CD14-positive monocyte (primary cell): ENCODE measurements at regions not wholly inside any gene's neighbourhood (a gene's known extent, or its start where the extent isn't known, plus 50 kb on each side); places are given as distances from the start of the nearest gene placed in this dataset.

Source experiments
- DNase-seq, 3 donors: peaks; one replicate each; pipeline ENCODE4 v3.0.0-alpha.2; 2011 to 2022
- H2AFZ ChIP-seq: 2 replicates; pipeline ENCODE4 v1.6.0; 2012; ENCODE audit warnings: mild to moderate bottlenecking, low read depth, low read length, inconsistent platforms; ENCODE audit not compliant: insufficient read depth, poor library complexity, severe bottlenecking
- H3K27ac ChIP-seq, 2 donors: 1 replicate in 1 of 2; 2 replicates in 1 of 2; pipeline ENCODE4 v1.5.1; 2012 to 2013; ENCODE audit warnings: low read length in 2 of 2, control low read depth in 1 of 2, inconsistent platforms in 1 of 2, low read depth in 1 of 2, mild to moderate bottlenecking in 1 of 2
- H3K27me3 ChIP-seq, 2 donors: one replicate each; pipeline versions ENCODE4 v1.6.0 to v1.6.1; 2011 to 2013; ENCODE audit warnings: low read length in 2 of 2; ENCODE audit not compliant: control insufficient read depth in 2 of 2, insufficient read depth in 2 of 2
- H3K36me3 ChIP-seq, 2 donors: replicated peaks in 1 of 2; 1 replicate in 1 of 2; 2 replicates in 1 of 2; pipeline versions ENCODE4 v1.5.1 to v1.6.1; 2012 to 2013; ENCODE audit warnings: low read length in 2 of 2, control low read depth in 1 of 2, inconsistent platforms in 1 of 2, mild to moderate bottlenecking in 1 of 2; ENCODE audit not compliant: insufficient read depth in 2 of 2, control insufficient read depth in 1 of 2
- H3K4me1 ChIP-seq, 2 donors: 1 replicate in 1 of 2; 2 replicates in 1 of 2; pipeline versions ENCODE4 v1.5.1 to v1.6.1; 2012 to 2013; ENCODE audit warnings: low read length in 2 of 2, control low read depth in 1 of 2, inconsistent platforms in 1 of 2, mild to moderate bottlenecking in 1 of 2, moderate library complexity in 1 of 2; ENCODE audit not compliant: insufficient read depth in 2 of 2, control insufficient read depth in 1 of 2
- H3K4me2 ChIP-seq: replicated peaks from 2 replicates; pipeline ENCODE3; 2012; ENCODE audit warnings: low read length, moderate library complexity, mild to moderate bottlenecking; ENCODE audit not compliant: poor library complexity, severe bottlenecking; ENCODE audit errors: extremely low read depth
- H3K4me3 ChIP-seq, 3 experiments: fragments of 200-600 bp in 1 of 3; sonication (generic) in 1 of 3; replicated peaks in 1 of 3; 1 replicate in 2 of 3; 2 replicates in 1 of 3; pipeline ENCODE4 v1.5.1; 2011 to 2013; ENCODE audit warnings: low read length in 3 of 3, mild to moderate bottlenecking in 3 of 3, control low read depth in 2 of 3, low read depth in 2 of 3, inconsistent platforms in 1 of 3, moderate library complexity in 1 of 3
- H3K79me2 ChIP-seq: 2 replicates; pipeline ENCODE4 v1.6.0; 2012; ENCODE audit warnings: mild to moderate bottlenecking, control low read depth, inconsistent platforms, low read length, moderate library complexity; ENCODE audit not compliant: insufficient read depth
- H3K9ac ChIP-seq: 2 replicates; pipeline ENCODE4 v1.6.0; 2017; ENCODE audit warnings: low read length, mild to moderate bottlenecking; ENCODE audit not compliant: insufficient read depth, poor library complexity, severe bottlenecking
- H3K9me3 ChIP-seq, 2 donors: replicated peaks in 1 of 2; 1 replicate in 1 of 2; 2 replicates in 1 of 2; pipeline versions ENCODE4 v1.5.1 to v1.6.1; 2012 to 2013; ENCODE audit warnings: low read length in 2 of 2, control low read depth in 1 of 2; ENCODE audit not compliant: control insufficient read depth in 1 of 2, insufficient read depth in 1 of 2
- H4K20me1 ChIP-seq: 2 replicates; pipeline ENCODE4 v1.6.0; 2012; ENCODE audit warnings: mild to moderate bottlenecking, low read length, control low read depth, moderate library complexity; ENCODE audit not compliant: insufficient read depth
- H3K27ac Mint-ChIP-seq, 7 donors: one replicate each; pipeline ENCODE4 v1.8.0; 2020; ENCODE audit warnings: mild to moderate bottlenecking in 7 of 7, mixed read lengths in 7 of 7, moderate library complexity in 6 of 7, inconsistent platforms in 2 of 7
- H3K27me3 Mint-ChIP-seq, 3 donors: one replicate each; pipeline ENCODE4 v1.8.0; 2021 to 2022; ENCODE audit warnings: low read depth in 3 of 3, mild to moderate bottlenecking in 3 of 3, mixed read lengths in 3 of 3, moderate library complexity in 3 of 3, inconsistent platforms in 1 of 3
- H3K36me3 Mint-ChIP-seq, 2 donors: one replicate each; pipeline ENCODE4 v1.8.0; 2020; ENCODE audit warnings: mixed read lengths in 2 of 2, inconsistent platforms in 1 of 2, mild to moderate bottlenecking in 1 of 2
- H3K4me1 Mint-ChIP-seq: one replicate; pipeline ENCODE4 v1.8.0; 2020; ENCODE audit warnings: mild to moderate bottlenecking, mixed read lengths
- H3K4me3 Mint-ChIP-seq, 2 donors: one replicate each; pipeline ENCODE4 v1.8.0; 2020; ENCODE audit warnings: mild to moderate bottlenecking in 2 of 2, mixed read lengths in 2 of 2, moderate library complexity in 1 of 2
- H3K9me3 Mint-ChIP-seq, 7 donors: one replicate each; pipeline ENCODE4 v1.8.0; 2020 to 2022; ENCODE audit warnings: mixed read lengths in 7 of 7, mild to moderate bottlenecking in 6 of 7, moderate library complexity in 6 of 7, inconsistent platforms in 2 of 7
- WGBS: methylation state at CpG from one replicate; pipeline ENCODE4 v1.1.5; 2013; ENCODE audit warnings: missing lambda C conversion rate; ENCODE audit not compliant: insufficient coverage; 5-methylcytosine and 5-hydroxymethylcytosine counted together
- intact Hi-C, 2 donors: fragments of 100-400 bp; cut with micrococcal nuclease; formaldehyde crosslinking; loops; one replicate each; pipeline versions ENCODE4 v1.15.0 to v1.15.1; 2023
- TF ChIP-seq, protein P1 (sequence below): fragments of 200-600 bp; IDR thresholded peaks from one replicate; pipeline ENCODE4 v1.8.0; 2022; ENCODE audit warnings: antibody characterized with exemption, mild to moderate bottlenecking

DNA sequence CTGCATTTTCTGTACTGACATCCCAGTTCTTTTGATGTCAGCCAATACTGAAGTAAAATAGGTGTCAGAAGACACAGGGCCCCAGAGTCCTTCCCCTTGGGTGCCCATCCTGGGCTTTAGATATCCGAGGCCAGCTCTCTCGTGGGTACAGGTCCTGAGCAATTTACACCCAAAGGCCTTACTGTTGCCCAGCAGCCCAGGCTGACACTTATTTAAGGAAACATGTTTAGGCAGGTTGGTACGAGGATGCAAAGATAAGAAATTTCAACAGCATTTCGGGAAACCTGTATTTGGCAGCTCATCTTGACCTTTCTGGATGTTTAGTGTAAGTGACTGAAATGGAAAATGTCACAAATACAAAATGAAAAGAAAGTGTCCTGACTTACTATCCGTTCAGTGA lies 130.0 kb upstream of the IL12A start:
- Histone ChIP-seq H3K4me2 (no peak overlapping the region), H3K9ac (no peak overlapping the region), H3K27me3 (no peaks in the 10 kb centered on the region), H2AFZ (no peak overlapping the region), H3K4me1 (peaks cover 14 to 17% of the 10 kb centered on the region in 2 donors), H3K79me2 (peaks cover 4% of the 10 kb centered on the region), H3K4me3 (no peak overlapping the region), H4K20me1 (no peaks in the 10 kb centered on the region), H3K27ac (no peak overlapping the region), H3K36me3 (no peaks in the 10 kb centered on the region), H3K9me3 (no peaks in the 10 kb centered on the region)
- no peaks in the 10 kb centered on the region for H3K9me3 Mint-ChIP-seq
- no peak overlapping the region for H3K4me3 Mint-ChIP-seq
- intact Hi-C loops = no loop called here
- H3K27me3 Mint-ChIP-seq = peaks cover 0 to 3% (median 0%) of the 10 kb centered on the region in 3 donors
- WGBS = no CpG with 5 or more reads among the region's 5 CpGs
- no peak for DNase-seq
- peaks cover 48% of the 10 kb centered on the region for H3K4me1 Mint-ChIP-seq
- H3K27ac Mint-ChIP-seq = no peak overlapping the region
- TF ChIP-seq, protein P1, sequence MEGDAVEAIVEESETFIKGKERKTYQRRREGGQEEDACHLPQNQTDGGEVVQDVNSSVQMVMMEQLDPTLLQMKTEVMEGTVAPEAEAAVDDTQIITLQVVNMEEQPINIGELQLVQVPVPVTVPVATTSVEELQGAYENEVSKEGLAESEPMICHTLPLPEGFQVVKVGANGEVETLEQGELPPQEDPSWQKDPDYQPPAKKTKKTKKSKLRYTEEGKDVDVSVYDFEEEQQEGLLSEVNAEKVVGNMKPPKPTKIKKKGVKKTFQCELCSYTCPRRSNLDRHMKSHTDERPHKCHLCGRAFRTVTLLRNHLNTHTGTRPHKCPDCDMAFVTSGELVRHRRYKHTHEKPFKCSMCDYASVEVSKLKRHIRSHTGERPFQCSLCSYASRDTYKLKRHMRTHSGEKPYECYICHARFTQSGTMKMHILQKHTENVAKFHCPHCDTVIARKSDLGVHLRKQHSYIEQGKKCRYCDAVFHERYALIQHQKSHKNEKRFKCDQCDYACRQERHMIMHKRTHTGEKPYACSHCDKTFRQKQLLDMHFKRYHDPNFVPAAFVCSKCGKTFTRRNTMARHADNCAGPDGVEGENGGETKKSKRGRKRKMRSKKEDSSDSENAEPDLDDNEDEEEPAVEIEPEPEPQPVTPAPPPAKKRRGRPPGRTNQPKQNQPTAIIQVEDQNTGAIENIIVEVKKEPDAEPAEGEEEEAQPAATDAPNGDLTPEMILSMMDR = no peak
- H3K36me3 Mint-ChIP-seq = no peaks in the 10 kb centered on the region

DNA sequence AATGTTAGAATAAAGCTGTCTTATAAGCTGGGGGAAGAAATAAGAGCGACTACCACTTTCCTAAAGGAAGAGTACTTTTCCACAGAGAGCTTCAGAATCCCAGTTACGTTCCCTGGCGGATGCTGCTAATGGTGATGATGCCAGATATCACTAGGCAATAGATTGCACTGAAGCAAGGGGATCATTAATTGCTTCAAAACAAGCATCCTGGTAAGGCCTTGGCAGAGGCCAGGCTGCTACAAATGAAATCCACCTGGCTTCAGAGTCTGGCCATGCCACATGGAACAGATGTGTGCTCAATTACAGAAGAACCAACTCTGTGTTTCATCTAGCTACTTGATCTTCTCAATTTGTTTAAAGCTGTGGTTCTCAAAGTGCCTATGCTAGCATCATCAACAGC lies 129.2 kb upstream of the IL12A start:
- H3K9me3 Mint-ChIP-seq = no peaks in the 10 kb centered on the region
- Histone ChIP-seq H2AFZ (no peak overlapping the region), H3K4me1 (peaks cover 14 to 17% of the 10 kb centered on the region in 2 donors), H3K27me3 (no peaks in the 10 kb centered on the region), H4K20me1 (no peaks in the 10 kb centered on the region), H3K79me2 (peaks cover under 1% of the 10 kb centered on the region), H3K27ac (no peak overlapping the region), H3K4me2 (no peak overlapping the region), H3K9me3 (no peaks in the 10 kb centered on the region), H3K36me3 (no peaks in the 10 kb centered on the region), H3K9ac (no peak overlapping the region), H3K4me3 (no peak overlapping the region)
- H3K36me3 Mint-ChIP-seq = no peaks in the 10 kb centered on the region
- WGBS = 100% methylated on average over 2 of the region's 3 CpGs
- H3K27ac Mint-ChIP-seq = no peak overlapping the region
- intact Hi-C loops = no loop called here
- peaks cover 45% of the 10 kb centered on the region for H3K4me1 Mint-ChIP-seq
- TF ChIP-seq, protein P1 = no peak
- H3K27me3 Mint-ChIP-seq = peaks cover 0 to 3% (median 0%) of the 10 kb centered on the region in 3 donors
- H3K4me3 Mint-ChIP-seq = no peak overlapping the region
- no peak for DNase-seq
